Fibroblast of the conjunctiva (primary cell): ENCODE measurements at regions not wholly inside any gene's neighbourhood (a gene's known extent, or its start where the extent isn't known, plus 50 kb on each side); places are given as distances from the start of the nearest gene placed in this dataset.
A peak's percentile ranks its signal among the peaks of the same experiment; 100 is the strongest.
"Not testable (repeated sequence)": the region's sequence is repeated elsewhere in the genome, so short reads cannot be mapped to it uniquely, and the experiment has no call there.

Experiments used
- DNase-seq: peaks from one replicate; pipeline ENCODE4 v3.0.0-alpha.2; 2010; ENCODE audit warnings: low read depth

DNA sequence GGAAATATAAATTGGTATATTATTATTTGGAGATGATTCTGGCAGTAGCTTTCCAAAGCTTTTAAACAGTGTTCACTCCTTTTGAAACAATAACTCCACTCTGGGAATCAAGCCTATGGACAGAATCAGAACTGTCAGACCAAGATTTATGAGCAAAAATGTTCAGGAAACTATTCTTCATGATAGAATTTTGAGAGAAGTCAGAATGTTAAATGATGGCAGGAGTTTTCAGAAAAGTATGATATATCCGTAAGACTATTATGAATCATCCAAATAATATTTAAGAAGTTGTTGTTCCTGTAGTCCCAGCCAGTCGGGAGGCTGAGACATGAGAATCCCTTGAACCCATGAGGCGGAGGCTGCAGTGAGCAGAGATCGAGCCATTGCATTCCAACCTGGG lies 50.5 kb upstream of the ADGRG2 start:
- no peak for DNase-seq

DNA sequence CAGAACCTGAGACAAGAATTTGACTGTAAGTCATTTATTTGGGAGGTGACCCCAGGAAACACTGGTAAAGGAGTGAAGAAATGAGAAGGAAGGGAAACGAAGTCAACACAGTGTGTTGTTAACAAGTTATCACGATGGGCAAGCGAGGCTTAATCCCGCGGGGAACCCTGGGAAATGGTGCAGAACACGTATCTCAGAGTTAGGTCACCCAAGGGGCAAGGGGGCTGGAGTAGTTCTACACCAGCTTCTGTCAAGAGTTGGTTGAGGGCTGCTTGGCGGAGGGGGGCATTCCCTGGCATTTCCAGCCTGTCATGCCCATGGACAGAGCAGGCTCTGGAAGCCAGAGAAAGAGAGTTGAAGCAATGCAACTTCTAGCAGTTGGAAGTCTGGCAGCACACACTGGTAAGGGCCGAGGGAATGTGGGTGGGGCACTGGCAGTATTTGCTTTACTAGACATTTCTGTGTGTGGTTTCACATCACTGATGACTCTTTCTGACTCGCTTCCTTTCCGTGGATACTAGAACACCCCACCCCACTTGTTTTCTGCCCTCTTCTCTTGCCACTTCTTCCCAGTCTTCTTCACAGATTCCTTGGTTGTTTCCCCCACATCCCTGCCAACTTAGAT lies 52.2 kb upstream of the ADGRG2 start:
- DNase-seq, result peak; percentile 21

DNA sequence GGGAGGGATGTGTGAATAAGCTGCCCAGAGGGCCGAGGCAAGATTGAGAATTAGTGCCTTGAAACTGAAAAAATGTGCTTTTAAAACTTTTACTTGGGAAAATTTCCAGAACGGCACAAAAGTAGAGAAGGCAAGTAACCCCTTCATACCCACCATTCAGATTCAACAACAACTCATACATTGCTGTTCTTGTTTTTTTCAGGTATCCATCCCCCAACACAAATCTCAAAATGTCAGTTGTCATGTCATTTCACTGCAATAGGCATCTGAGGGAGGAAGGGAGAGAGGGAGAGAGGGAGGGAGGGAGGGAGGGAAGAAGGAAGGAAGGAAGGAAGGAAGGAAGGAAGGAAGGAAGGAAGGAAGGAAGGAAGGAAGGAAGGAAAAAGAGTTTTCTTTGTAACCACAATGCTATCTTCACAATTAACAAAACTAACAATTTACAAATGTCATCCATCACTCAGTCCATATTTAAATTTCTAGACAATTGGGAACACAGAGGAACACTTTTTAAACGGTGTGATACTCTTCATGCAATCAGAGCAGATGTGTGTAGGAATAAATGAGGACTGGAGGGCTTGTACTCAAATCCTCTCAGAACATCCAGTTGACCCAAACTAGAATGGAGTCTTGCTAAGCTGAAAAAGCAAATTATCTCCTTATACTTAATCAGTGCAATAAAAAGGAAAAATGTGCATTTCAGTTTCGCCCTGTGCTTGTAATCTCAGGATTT lies 54.8 kb upstream of the ADGRG2 start:
- no peak for DNase-seq

DNA sequence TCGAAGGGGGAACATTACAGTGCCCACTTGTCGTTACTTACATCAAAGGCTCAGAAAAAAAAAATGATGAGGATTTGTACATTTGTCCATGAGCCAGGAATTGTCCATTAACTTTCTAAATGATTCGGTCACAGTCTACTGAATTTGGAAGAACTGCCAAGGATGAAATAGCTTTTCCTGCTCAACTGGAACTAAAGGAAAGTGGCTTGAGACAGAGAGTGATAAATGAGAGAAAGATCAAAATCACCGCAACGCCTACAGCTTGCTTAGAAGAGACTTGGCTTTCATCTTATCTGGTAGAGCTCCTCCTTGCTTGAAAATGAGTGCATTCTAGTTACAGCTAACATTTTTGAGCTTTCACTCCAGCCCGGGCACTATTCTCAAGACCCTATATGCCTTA lies 55.5 kb upstream of the ADGRG2 start:
- DNase-seq, result no peak

DNA sequence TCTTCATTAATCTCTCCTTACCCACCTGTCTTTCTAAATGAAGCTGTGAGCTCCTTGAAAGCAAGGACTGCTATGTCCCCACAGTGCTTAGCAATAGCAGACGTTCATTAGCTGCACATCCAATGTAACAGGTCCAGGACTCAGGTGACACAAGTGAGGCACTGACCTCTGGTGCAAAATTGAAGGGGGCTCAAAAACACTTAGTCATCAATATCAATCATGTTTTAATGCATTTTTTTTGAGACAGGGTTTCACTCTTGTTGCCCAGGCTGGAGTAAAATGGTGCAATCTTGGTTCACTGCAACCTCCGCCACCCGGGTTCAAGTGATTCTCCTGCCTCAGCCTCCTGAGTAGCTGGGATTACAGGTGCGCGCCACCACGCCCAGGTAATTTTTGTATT lies 56.1 kb upstream of the ADGRG2 start:
- DNase-seq, result no peak

DNA sequence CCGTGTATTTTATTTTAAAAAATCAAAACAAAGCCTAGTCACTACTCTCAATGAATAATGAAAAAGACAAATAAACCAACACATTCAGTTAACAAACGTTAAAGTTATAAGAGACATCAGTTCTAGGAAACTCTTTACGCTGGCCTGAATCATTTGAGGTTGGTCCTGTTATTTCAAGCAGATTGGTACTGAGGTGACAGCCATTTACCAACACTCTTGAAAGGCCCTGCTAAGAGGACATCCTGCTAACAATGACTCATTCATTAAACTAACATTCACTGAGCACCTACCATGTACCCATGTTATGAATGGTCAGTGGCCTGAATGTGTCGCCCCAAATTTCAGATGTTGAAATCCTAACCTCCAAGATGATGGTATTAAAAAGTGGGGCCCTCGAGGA lies 57.1 kb upstream of the ADGRG2 start:
- DNase-seq, result no peak

DNA sequence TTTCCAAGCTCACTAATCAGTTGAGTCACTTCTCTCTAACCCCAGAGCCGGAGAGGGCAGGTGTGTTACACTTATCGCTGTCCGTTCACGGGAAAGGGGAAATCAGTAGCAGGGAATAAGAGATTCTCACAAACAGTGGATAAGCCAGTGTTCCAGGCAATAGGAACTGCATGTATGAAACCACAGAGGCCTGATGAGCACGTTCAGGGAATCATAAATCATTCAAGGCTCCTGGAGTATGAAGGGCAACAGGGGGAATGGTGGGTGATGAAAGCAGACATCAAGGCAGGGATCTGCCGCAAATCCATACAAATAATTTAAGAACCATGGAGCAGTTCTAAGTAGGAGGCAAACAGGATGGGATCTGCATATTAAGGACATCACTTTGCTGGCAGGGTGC lies 59.1 kb upstream of the ADGRG2 start:
- no peak for DNase-seq

DNA sequence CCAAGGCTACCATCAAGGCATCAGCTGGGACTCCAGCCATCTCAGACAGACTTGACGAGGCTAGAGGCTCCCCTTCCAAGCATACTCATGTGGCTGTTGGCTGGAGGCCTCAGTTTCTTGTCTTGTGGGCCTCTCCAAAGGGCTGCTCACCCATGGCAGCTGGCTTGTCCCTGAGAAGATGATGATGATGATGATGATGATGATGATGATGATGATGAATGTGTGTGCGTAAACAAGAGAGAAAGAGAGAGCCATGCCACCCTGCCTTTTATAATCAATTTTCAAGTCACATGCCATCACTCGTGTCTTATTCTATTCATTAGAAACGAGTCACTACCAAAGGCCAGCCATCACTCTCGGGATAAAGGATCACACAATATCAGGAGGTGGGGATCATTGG lies 60.5 kb upstream of the ADGRG2 start:
- DNase-seq, result no peak

DNA sequence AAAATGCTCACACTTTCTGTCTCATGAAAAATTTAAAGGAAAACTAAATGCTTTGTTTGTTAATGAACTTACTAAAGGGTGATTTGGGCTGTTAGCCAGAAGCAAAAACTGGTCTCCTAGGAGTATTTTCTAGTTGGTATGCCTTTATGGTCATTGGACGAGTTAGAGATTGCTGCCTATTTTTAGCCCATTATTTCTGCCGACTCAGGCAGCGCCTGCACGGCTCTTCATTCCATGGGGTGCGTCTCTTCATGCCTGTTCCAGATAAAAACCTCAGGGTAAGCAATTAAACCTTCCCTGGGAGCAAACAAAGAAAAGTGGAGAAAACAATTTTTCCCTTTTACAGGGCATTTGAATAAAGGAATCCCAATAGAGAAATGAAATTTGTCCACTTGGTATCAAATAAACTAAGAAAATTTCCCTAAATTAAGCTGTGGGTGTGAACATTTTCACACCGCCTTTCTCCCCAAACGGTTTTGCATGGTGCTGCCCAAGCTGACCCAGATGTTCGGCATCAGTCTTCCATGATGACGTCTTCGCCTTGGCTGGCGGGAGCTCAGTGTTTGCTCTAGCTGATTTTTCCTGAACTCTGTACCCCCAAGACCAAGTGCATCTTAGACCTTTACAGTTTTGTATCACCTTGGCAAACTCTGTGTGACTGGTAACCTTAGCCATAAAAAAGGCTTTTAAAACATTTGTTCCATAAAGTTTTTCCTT lies 61.7 kb upstream of the ADGRG2 start:
- DNase-seq, result no peak

DNA sequence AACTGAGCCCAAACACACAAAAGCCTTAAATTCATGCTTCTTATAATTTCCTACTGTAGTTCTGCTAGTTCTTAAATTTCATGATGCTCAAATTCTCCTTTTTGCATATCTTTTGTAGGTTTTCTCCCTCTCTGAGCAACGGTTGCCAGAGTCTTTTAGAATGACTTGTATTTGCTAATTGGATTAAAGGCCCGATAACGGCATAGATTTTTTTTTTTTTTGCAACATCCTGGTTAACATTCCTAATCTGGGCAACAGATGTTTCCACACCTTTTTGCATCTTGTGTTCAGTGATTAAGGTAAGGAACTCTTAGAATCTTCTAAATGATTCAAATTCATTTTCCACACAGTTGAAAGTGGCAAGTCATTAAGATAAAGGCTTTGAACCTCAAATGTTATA lies 66.3 kb upstream of the ADGRG2 start:
- no peak for DNase-seq

DNA sequence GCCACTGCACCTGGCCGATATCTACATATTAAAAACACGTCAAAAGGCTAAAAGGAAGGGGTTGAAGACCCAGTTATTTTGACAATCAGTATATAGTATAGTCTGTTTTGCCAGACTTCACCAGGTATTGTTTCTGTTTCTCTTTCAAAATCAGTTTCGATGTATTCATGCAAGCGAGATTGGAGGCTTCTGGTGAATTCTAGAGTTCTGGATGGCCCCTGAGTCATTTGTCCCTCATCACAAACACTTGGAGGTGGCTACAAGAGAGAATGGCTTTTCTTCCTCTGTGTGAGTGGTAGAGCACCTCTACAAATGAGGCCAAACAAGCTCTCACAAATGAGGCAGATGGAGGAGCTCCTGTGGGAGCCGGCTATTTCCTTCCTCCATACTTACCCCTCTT lies 68.6 kb upstream of the ADGRG2 start:
- DNase-seq, result no peak

DNA sequence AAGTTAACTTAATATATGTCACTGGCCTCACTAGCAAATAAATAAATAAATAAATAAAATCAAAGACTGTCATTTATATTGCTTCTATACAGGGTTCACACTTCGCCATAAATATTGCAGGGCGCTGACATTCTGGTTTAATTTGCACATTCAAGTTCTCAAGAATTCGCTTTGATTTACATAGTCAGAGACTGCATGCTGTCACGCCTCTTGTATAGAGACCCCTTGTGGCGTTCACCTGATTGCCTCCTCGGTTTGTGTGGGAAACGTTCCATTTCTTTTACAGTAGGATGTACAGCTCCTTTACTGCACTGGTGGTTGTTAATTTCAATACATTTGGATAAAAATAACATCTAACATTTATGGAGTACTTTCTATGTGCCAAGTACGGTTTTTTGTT lies 71.3 kb upstream of the ADGRG2 start:
- DNase-seq, result no peak

DNA sequence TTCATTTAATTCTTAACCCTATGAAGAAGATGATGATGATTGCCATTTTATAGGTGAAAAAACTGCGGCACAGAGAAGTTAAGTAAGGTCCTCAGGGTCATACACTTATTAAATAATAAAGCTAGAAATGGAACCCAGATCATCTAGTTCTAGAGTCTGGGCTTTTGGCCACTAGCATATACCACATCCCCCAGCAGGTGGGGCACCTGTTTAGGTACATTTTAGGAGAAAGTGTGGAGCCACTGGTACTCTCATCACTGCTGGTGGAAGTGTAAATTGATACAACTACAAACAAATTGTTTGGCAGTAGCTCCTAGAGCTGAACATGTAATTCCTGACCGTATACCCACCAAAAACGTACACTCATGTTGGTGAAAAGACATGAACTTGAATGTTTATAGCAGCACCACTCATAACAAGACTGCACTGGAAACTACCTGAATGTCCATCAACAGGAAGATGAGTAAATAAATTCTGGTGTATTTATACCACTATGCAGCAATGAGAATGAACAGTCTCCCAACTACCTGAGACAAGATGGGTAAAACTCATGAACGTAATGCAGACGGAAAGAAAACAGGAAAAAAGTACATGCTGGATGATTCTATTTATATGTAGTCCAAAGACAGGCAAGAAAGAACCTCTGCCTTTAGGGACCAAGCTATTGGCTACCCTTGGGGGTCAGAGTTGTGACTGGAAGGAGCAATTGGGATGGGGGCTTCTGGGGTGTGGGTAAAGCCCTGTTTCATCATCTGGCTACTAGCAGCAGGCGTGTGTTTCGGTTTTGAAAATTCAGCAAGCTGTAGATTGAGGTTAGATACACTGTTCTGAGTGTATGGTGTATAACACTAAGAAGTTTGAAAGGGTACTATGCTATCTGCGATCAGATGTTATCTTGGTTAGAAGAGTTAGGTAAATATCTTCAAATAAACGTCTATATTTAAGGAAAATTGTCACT lies 72.3 kb upstream of the ADGRG2 start:
- no peak for DNase-seq

DNA sequence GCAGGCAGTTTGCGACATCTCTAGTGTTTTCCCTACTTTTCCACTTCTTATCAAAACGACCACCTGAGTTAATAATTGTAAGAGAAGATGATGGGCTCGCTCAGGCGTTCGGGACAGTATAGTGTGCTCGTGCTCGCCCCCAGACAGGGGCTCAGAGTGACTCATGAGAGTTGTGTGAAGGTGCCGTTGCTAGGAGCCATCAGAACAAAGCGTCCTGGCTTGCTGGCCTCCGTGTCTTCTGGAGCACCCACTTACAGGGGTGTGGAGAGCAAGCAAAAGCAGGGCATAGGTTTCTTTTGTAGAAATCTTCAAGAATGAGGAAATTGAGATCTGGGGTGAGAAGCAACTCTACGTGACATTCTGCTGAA lies 73.0 kb upstream of the ADGRG2 start:
- no peak for DNase-seq

DNA sequence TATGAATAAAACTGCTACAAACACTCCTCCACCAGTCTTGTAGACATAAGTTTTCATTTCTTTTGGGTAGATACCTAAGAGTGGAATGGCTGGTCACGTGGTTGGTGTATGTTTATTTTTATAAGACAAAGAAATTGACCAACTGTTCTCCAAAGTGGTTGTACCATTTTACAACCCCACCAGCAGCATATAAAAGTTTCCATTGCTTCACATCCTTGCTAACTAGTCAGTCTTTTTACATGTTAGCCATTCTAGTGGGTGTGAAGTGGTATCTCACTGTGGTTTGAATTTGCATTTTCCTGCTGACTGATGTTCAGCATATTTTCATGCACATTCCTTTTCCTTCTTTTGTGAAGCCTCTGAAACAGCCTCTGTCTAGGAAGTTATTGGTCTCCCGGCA lies 76.2 kb upstream of the ADGRG2 start:
- no peak for DNase-seq

DNA sequence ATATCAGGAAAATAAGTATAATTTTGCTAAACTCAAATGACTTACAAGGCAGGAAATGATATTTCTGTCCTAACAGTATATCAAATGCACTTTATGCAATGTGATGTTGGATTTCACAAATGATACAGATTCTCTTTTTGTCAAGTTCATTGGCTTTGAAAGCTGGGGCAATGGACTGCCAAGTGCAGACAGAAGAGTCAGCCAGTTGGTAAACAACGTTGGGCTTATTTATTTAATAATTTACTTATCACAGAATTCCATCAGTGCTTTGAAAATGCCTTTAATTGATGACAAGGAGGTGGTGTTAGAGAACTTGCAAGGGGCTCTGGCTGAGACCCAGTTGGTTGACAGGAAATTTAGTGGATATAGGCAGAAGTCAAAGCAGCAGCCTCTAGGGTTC lies 79.9 kb upstream of the ADGRG2 start:
- no peak for DNase-seq

DNA sequence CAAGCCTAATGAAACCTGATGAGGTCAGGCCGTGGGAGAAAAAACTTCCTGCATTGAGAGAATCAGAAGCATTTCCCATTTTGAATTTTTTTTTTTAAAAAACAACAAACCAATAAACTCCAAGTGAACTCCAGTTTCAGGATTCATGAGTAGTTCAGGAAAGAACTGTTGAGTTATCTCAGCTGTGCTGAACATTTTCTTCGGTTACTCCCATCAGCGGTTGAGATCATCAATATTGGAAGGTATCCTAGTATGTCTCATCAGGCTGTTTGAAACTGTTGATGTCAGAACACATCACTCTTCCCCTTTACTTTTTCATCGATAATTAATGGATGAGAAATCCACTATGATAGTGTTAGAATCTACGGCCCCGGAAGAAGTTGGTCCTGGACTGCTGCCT lies 82.4 kb upstream of the ADGRG2 start:
- no peak for DNase-seq

DNA sequence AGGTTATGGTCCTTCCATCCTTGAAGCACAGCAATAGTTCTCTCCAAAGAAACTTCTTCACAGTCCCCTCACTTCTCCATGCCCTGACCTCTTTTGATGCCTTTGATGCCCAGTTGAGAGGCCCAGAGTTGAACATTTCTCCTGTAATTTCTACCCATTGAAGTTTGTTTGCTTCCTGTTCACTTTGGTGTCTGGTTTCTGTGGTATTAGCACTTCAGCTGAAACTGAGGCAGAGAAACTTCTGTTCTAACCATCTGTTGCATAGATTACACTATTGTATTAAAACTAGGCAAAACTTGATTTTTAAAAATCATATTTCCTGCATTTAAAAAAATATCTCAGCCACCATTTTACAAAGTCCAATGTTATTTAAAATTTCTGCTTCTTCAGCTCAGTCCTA lies 89.8 kb upstream of the ADGRG2 start:
- no peak for DNase-seq

DNA sequence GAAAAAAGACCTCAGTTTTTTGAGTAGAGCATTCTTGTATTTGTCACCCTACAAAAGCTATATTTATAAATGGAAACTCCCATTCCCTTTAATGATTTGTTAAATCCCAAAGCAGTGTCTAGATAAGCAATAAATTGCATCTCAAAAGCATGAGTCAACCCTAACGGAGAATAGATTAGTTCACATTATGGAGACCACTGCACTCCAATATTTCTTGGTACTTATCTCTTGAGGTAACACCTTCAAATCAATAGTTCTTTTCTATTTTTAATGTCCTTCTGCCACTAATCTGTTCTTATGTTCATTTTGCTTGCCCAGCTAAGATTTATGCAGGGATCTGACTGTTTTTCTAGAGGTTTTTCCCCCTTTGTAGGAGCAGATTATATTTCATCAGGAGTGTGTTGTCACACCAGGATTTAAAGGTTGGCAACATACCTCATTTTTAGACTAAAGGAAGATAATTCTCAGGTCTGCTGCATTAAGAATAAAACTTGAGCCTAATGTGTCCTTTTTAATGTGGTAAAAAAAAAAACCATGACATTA lies 91.4 kb upstream of the ADGRG2 start:
- no peak for DNase-seq

DNA sequence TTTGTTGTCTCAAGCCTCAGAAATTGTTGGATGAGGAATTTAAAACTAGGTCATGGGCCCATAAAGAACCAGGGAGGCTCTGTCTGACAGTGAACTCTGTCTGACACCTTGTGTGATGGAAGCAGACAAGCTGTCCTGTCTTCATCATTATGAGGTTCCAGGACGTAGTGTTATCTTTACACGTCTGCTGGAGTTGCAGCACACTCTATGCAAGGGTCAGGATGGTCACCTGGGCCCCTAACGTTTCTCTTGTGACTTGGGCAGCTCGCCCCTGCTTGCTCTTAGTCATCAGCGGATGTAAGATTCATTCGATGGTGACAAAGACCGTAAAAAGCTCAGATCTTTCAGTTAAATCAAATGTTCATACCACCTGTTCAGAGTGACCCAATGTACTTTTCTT lies 92.0 kb upstream of the ADGRG2 start:
- no peak for DNase-seq

DNA sequence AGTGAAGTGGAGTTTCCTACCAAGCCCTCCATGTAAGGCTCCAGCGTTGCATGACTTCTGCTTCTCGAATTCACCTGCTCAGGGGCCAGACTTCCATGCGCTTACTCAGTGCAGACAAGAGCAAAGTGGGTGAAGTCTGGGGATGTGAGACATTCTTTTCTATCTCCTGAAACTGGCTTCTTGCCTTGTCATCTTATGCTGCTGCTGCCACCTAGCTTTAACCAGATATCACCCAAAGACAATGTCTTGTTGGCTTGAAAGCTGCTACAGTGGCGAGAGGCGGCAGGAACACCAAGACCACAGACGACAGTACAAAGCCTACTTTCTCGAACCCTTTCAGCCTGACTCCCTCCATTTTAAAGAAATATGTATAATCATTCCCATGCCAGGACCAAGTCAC lies 103.6 kb upstream of the ADGRG2 start:
- DNase-seq, result peak; percentile 12

DNA sequence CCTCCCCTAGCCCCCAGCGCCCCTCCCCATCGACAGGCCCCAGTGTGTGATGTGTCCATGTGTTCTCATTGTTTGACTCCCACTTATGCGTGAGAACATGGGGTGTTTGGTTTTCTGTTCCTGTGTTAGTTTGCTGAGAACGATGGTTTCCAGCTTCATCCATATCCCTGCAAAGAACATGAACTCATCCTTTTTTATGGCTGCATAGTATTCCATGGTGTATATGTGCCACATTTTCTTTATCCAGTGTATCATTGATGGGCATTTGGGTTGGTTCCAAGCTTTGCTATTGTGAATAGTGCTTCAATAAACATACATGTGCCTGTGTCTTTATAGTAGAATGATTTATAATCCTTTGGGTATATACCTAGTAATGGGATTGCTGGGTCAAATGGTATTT lies 107.6 kb upstream of the ADGRG2 start:
- DNase-seq, result not testable (repeated sequence)
